ENCODE measurements at regions not wholly inside any gene's neighbourhood (a gene's known extent, or its start where the extent isn't known, plus 50 kb on each side); places are given as distances from the start of the nearest gene placed in this dataset.
"Not testable (repeated sequence)": the region's sequence is repeated elsewhere in the genome, so short reads cannot be mapped to it uniquely, and the experiment has no call there.

GRCh38 chr11:34731603-34732002, 110.7 kb downstream of the EHF start:
- H3K27ac Mint-ChIP-seq: no peak overlapping the region
- no peak overlapping the region for H3K4me3 Mint-ChIP-seq
- H3K27me3 Mint-ChIP-seq (ENCODE audit: low read depth in 3 of 3): peaks cover 15 to 42% (median 15%) of the 10 kb centered on the region in 3 donors
- H3K9me3 Mint-ChIP-seq: peaks cover 0 to 17% (median 0%) of the 10 kb centered on the region in 6 donors
- DNase-seq: no peak
- H3K36me3 Mint-ChIP-seq: peaks cover 0 to 4% (median 0%) of the 10 kb centered on the region in 3 donors
- peaks cover 26 to 27% of the 10 kb centered on the region in 2 donors for H3K4me1 Mint-ChIP-seq

GRCh38 chr11:34730544-34731295, 109.8 kb downstream of the EHF start:
- peaks cover 30 to 33% of the 10 kb centered on the region in 2 donors for H3K4me1 Mint-ChIP-seq
- H3K27me3 Mint-ChIP-seq (ENCODE audit: low read depth in 3 of 3): peaks cover 12 to 40% (median 17%) of the 10 kb centered on the region in 3 donors
- no peak overlapping the region for H3K4me3 Mint-ChIP-seq
- peaks cover 0 to 14% (median 0%) of the 10 kb centered on the region in 6 donors for H3K9me3 Mint-ChIP-seq
- H3K27ac Mint-ChIP-seq: no peak overlapping the region
- no peak for DNase-seq
- H3K36me3 Mint-ChIP-seq: peaks cover 0 to 4% (median 0%) of the 10 kb centered on the region in 3 donors

GRCh38 chr11:34728609-34729008, 107.7 kb downstream of the EHF start:
- DNase-seq: no peak
- peak overlapping the region in 2 of 5 donors; percentile 1 to 63 for H3K4me3 Mint-ChIP-seq
- H3K4me1 Mint-ChIP-seq: peaks cover 30 to 33% of the 10 kb centered on the region in 2 donors
- peaks cover 11 to 36% (median 17%) of the 10 kb centered on the region in 3 donors for H3K27me3 Mint-ChIP-seq (ENCODE audit: low read depth in 3 of 3)
- no peak overlapping the region for H3K27ac Mint-ChIP-seq
- H3K9me3 Mint-ChIP-seq: peaks cover 2 to 28% (median 7%) of the 10 kb centered on the region in 6 donors
- H3K36me3 Mint-ChIP-seq: peaks cover 0 to 5% (median 4%) of the 10 kb centered on the region in 3 donors

- Mint-ChIP-seq H3K27ac (peak overlapping the region in 2 of 6 donors; percentile 21 to 28), H3K27me3 (ENCODE audit: low read depth in 3 of 3) (peaks cover 9 to 29% (median 16%) of the 10 kb centered on the region in 3 donors), H3K4me3 (peak overlapping the region in 3 of 5 donors; percentile 30 to 63 (median 59)), H3K4me1 (peaks cover 30 to 33% of the 10 kb centered on the region in 2 donors), H3K9me3 (peaks cover 3 to 35% (median 10%) of the 10 kb centered on the region in 6 donors), H3K36me3 (peaks cover 0 to 5% (median 4%) of the 10 kb centered on the region in 3 donors)
- DNase-seq: peak; percentile 47 to 61 (median 50)
Observed at GRCh38 chr11:34727228-34727737, 106.4 kb downstream of the EHF start.

GRCh38 chr11:34724973-34725372, 104.1 kb downstream of the EHF start:
- Mint-ChIP-seq H3K27me3 (ENCODE audit: low read depth in 3 of 3) (peaks cover 10 to 14% (median 10%) of the 10 kb centered on the region in 3 donors), H3K4me3 (no peak overlapping the region), H3K36me3 (peaks cover 0 to 5% (median 4%) of the 10 kb centered on the region in 3 donors), H3K9me3 (peaks cover 3 to 35% (median 11%) of the 10 kb centered on the region in 6 donors), H3K4me1 (peaks cover 30 to 33% of the 10 kb centered on the region in 2 donors), H3K27ac (no peak overlapping the region)
- no peak for DNase-seq

GRCh38 chr11:34721646-34722045, 100.8 kb downstream of the EHF start:
- Mint-ChIP-seq H3K4me3 (no peak overlapping the region), H3K27ac (no peak overlapping the region), H3K9me3 (peaks cover 3 to 22% (median 8%) of the 10 kb centered on the region in 6 donors), H3K36me3 (peaks cover 0 to 5% (median 0%) of the 10 kb centered on the region in 3 donors), H3K27me3 (ENCODE audit: low read depth in 3 of 3) (peaks cover 5 to 7% (median 6%) of the 10 kb centered on the region in 3 donors), H3K4me1 (peaks cover 4 to 6% of the 10 kb centered on the region in 2 donors)
- no peak for DNase-seq

GRCh38 chr11:34719303-34719848, 98.5 kb downstream of the EHF start:
- Mint-ChIP-seq H3K27me3 (ENCODE audit: low read depth in 3 of 3) (peaks cover 6 to 9% (median 8%) of the 10 kb centered on the region in 3 donors), H3K36me3 (peaks cover 0 to 3% (median under 1%) of the 10 kb centered on the region in 3 donors), H3K9me3 (peaks cover 2 to 18% (median 7%) of the 10 kb centered on the region in 6 donors), H3K4me1 (no peaks in the 10 kb centered on the region), H3K27ac (no peak overlapping the region), H3K4me3 (no peak overlapping the region)
- no peak for DNase-seq

GRCh38 chr11:34713631-34714030, 92.7 kb downstream of the EHF start:
- not testable (repeated sequence) for H3K4me1 Mint-ChIP-seq, DNase-seq, H3K27ac Mint-ChIP-seq, H3K4me3 Mint-ChIP-seq
- Mint-ChIP-seq H3K27me3 (ENCODE audit: low read depth in 3 of 3) (peaks cover 8 to 15% (median 9%) of the 10 kb centered on the region in 3 donors), H3K36me3 (peaks cover 6 to 18% (median 14%) of the 10 kb centered on the region in 3 donors), H3K9me3 (peaks cover 20 to 38% (median 29%) of the 10 kb centered on the region in 6 donors)
